OCI-LY1 (cell line): ENCODE measurements at regions not wholly inside any gene's neighbourhood (a gene's known extent, or its start where the extent isn't known, plus 50 kb on each side); places are given as distances from the start of the nearest gene placed in this dataset.

ENCODE experiments used
- EZH2 ChIP-seq: fragments of 200-600 bp; sonication (generic), shearing (Covaris generic); IDR thresholded peaks from 2 replicates; pipeline ENCODE4 v1.8.0; 2017; ENCODE audit warnings: borderline replicate concordance, mixed run types, mild to moderate bottlenecking, antibody characterized with exemption, low read length, moderate library complexity, mixed read lengths
- TF ChIP-seq, protein P1 (sequence below): fragments of 200-600 bp; sonication (generic), shearing (Covaris generic); IDR thresholded peaks from 2 replicates; pipeline ENCODE4 v1.5.1; 2017; ENCODE audit warnings: mild to moderate bottlenecking, antibody characterized with exemption, low read length, moderate library complexity, mixed read lengths

DNA sequence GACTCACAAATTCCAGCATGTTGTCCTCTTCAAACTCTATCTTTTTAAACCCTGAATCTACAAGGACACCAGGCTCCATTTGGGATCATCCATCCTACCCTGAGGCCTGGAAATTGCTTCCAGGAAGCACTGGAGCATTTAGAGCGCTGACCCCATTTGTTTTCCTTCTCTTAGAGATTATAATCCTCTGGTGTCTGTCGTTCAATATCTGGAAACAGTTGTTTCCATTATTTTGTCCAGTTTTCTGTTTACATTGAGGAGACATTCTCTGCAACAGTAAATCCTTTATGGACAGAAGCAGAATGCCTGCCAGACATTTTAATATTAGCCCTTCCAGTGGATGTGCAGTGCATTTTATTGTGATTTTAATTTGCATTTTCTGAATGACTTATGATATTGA is 119.4 kb upstream of the MEOX2 start:
- TF ChIP-seq, protein P1, sequence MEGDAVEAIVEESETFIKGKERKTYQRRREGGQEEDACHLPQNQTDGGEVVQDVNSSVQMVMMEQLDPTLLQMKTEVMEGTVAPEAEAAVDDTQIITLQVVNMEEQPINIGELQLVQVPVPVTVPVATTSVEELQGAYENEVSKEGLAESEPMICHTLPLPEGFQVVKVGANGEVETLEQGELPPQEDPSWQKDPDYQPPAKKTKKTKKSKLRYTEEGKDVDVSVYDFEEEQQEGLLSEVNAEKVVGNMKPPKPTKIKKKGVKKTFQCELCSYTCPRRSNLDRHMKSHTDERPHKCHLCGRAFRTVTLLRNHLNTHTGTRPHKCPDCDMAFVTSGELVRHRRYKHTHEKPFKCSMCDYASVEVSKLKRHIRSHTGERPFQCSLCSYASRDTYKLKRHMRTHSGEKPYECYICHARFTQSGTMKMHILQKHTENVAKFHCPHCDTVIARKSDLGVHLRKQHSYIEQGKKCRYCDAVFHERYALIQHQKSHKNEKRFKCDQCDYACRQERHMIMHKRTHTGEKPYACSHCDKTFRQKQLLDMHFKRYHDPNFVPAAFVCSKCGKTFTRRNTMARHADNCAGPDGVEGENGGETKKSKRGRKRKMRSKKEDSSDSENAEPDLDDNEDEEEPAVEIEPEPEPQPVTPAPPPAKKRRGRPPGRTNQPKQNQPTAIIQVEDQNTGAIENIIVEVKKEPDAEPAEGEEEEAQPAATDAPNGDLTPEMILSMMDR, result no peak
- TF ChIP-seq EZH2, result no peak
